ENCODE measurements at regions not wholly inside any gene's neighbourhood (a gene's known extent, or its start where the extent isn't known, plus 50 kb on each side); places are given as distances from the start of the nearest gene placed in this dataset.
A peak's percentile ranks its signal among the peaks of the same experiment; 100 is the strongest.

DNA sequence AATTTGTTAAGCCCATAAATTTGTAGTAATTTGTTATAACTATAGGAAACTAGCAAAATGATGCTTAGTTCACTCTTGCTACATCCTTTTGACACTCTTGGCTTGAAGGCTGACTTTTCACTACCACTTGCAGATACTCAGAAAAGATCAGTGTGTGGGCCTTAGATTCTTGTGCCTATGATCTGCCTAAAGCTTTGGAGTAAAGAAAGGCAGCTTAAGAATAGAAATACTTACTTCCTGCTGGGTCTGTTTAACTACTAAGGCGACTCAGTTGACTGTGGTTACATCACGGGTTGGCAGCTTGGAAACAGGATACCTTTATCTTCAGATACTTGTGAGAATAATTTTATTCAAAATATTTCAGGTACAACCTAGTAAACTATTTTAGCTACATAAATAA, 201.4 kb upstream of the FMR1 start:
- DNase-seq, result no peak

- no peak for DNase-seq
Measured at GRCh38 chrX:147733369-147733768, 178.3 kb upstream of the FMR1 start.

GRCh38 chrX:147735364-147735763, 176.4 kb upstream of the FMR1 start:
- DNase-seq, result no peak

DNA sequence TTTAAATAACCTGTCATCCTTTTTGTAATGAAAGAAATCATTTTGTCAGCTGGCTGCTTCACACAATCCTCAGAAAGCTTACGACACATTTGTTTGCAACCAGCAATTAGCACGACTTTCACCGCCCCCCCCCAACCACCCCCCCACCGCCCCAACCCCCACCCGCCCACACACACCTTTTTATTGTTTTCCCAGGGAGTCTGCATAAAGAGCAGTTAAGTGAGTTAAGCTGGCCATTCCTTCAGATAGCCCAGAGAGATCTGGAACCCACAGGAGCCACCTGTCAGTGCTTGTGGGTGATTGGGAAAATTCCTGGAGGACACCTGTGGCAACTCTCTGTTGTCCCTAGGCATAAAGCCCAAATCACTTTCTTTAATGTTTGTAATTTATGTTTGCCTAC, 175.7 kb upstream of the FMR1 start:
- DNase-seq, result no peak

- DNase-seq, result no peak
Measured at GRCh38 chrX:147737690-147738089, 174.0 kb upstream of the FMR1 start.

- DNase-seq, result no peak
Measured at GRCh38 chrX:147738265-147738664, 173.5 kb upstream of the FMR1 start.

DNA sequence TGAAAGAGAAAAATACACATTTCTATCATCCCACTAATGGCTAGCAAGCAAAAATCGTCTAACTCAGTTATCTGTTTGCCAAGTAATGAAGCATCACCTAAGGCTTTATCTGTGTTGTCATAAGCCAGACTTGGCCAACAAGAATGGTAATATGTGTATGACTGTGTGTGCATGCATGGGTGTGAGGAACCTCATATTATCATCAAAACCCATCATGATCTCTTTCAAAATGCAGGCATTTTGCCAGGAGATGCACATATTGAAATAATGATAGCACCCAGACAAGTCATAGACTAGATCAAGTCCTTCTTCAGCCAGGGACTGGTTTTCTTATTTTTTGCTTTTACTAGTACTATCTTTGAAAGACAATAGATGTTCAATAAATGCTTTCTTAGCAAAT, 172.5 kb upstream of the FMR1 start:
- no peak for DNase-seq

- no peak for DNase-seq
Measured at GRCh38 chrX:147741776-147742175, 169.9 kb upstream of the FMR1 start.

DNA sequence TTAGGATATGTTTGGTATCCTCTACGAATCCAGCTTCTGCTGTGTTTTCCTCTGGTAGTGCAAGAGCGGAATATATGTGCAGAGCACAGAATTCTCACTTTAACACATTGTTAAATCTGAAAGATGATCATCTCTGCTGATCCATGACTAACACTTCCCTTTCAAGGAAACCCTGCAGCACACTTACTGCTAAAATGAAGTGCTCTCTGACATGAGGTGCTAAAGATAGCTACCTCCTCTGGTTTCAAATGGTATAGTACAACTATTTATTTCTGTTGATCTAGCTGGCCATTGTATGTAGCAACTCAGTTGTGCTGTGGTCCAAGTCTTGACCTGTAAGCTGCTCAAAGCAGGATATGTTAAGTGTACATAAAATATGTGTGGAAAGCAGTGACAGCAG, 162.4 kb upstream of the FMR1 start:
- no peak for DNase-seq

DNA sequence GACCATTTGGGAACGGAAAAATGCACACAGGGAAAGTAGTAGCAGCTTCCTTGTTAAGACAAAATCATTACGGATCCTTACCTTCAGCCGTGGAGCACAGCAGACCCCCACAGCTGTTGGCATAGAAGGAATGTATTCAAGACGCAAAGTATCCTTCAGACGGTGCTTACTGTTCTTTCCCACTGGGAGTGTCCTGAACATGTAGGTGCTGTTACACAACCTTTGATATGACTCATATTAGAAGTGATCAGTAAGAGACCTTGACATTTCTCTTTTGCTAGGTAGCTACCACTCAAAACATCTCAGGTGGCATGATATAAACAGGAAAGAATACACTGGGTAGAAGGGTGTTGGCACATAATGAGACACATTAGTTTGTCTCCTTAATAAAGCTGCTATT, 154.0 kb upstream of the FMR1 start:
- DNase-seq, result no peak

DNA sequence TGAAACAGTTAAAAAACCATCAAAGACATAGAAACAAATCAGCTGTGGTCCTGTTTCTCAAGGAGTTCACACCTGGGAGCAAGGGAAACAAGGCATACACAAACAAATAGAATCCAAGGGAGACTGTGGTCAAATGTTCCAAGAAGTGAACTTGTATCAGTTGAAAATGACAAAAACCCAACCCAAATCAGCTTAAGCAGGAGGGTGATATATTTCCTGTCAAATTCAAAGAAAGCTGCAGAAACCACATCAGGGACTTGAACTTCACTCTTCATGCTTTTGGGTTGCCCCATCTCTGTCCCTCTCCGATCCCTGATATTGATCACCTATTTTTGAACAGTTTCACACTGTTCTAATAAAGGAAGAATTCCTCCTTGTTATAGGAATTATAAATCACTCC, 148.6 kb upstream of the FMR1 start:
- no peak for DNase-seq

GRCh38 chrX:147764868-147765267, 146.9 kb upstream of the FMR1 start:
- DNase-seq, result no peak

- DNase-seq, result no peak
Measured at GRCh38 chrX:147770858-147771257, 140.9 kb upstream of the FMR1 start.

GRCh38 chrX:147776988-147777387, 134.7 kb upstream of the FMR1 start:
- DNase-seq, result no peak

DNA sequence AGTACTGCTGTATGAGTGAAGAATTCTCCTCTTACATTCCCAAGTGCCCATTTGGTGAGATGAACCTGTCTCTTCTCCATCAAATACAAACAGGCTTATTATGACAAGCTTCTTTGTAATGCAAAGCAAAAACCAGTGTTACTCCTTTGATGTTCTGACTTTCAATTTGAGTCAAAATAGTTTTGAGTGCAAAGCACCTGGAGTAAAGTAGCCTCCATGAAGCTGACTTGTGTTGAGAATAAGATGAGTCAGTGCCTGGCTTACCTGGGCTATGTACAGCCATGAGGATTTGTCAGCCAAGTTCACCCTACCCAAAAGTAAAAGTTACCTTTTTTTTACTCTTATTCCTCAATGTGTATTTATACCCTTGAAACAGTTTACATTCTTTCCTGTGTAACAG, 132.5 kb upstream of the FMR1 start:
- no peak for DNase-seq

GRCh38 chrX:147781844-147782243, 129.9 kb upstream of the FMR1 start:
- DNase-seq, result no peak

DNA sequence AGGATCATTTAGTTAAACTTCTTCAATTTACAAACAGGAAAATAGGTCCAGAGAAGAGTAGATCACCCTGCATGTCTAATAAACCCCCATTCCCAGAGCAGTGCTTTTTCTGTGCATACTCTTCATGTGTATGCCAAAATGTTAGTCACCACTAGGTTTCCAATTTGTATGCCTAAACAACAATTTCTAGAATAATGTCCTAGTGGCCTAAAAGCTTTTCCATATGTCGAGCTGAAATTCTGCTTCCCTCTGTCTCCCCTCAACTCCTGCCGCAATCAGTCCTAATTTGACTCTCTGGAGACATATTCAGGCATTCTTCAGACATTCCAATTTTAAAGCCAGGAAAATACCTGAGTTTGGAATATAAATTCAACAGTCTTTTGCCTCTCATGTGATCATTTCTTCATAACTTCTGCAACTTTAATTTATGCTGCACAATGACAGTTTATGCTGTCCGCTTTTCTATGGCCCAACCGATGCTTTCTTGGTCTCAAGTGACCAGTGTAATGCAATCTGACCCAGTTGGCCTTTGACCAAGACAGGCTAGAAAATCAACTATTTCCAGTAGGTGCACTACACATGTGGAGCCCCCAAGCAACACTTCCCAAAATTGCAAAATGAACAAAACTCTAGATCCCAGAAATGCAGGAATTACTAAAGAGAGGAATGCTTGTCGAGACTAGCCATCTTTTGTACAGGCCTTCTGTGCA, 122.9 kb upstream of the FMR1 start:
- peak; percentile 23 for DNase-seq

- DNase-seq, result no peak
Measured at GRCh38 chrX:147800663-147801062, 111.1 kb upstream of the FMR1 start.

DNA sequence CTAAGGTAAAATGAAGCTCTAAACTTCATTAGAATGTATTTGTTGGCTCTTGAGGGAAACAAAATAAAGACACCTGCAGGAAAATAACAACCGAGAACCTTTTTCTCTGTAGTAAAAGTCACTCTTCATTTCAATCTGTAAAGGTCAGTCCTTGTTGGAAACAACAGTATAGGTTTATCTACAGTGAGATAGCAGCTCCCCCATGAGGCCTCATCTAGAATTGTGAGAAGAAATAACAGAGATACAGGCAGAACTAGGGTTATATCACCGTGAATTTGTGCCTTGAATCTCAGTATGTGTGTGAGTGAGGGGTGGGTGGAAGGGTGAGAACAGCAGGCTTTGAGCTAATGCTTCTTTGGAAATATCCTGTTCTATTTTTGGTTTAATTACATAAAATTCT, 107.8 kb upstream of the FMR1 start:
- DNase-seq, result no peak

DNA sequence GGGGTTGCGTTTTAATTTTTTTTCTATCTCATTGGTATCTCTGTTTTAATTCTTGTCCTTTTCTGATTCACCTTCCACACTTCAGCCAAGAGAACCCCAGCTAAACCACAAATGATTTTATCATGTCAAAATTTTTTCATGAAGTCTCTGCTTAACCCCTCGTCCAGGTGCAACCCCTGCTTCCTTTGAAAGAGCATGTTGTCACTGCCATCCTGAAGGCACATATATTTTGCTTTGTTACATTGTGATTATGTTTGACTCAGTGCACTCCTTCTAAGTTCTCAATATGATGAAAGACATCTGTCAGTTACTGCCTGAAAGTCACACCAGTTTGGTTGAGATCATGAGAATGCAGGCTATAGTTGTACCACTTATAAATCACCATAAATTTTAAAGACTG, 99.9 kb upstream of the FMR1 start:
- DNase-seq, result no peak

DNA sequence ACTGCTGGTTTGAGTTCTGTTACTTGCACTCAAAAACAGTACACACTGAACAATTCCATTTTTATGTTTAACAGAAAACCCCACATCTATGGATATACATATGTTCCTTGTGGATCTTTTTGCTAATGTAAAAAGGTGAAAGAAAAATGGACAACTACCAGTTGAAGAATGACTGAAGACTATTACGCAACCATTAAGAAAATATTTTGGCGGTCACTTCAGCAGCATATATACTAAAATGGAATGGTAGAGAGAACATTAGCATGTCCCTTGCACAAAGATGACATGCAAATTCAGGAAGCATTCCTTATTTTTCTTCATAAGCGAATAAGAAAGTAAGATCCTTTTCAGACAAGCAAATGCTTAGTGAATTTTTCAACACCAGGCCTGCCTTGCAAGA, 84.6 kb upstream of the FMR1 start:
- DNase-seq, result no peak

- DNase-seq, result no peak
Measured at GRCh38 chrX:147828719-147829118, 83.0 kb upstream of the FMR1 start.

GRCh38 chrX:147832707-147833348, 78.9 kb upstream of the FMR1 start:
- DNase-seq, result no peak

- no peak for DNase-seq
Measured at GRCh38 chrX:147838465-147839131, 73.1 kb upstream of the FMR1 start.
